ENCODE measurements at regions not wholly inside any gene's neighbourhood (a gene's known extent, or its start where the extent isn't known, plus 50 kb on each side); places are given as distances from the start of the nearest gene placed in this dataset.

DNA sequence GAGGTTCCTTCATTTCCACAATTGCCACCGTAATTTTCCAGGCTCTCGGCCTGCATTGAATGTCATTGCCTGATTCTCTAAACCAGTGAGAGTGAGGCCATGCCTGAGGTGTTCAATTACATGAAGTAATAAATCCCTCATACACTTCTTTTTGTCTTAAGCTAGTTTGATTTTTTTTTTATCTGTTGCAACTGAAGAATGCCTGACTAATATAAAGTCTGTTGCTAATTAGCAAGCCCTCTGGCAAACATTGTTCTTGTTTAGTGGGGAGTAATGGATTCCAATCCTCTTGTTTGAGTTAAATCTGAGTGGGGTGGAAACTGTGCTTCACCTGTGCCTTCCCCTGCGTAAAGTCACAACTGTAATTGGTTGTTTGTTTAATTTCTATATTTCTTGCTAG, 338.1 kb upstream of the ATP10B start:
- Histone ChIP-seq H2AFZ (ENCODE audit: low read length) (no peak overlapping the region), H2BK5ac (ENCODE audit: low read length) (no peak overlapping the region), H3K4me1 (ENCODE audit: control insufficient read depth in 2 of 2, insufficient read depth in 1 of 2, low read depth in 1 of 2, low read length in 2 of 2) (peaks cover 0 to 8% of the 10 kb centered on the region in 2 donors), H3K36me3 (replicated peaks in 1 of 2; ENCODE audit: control insufficient read depth in 2 of 2, insufficient read depth in 2 of 2, low read length in 2 of 2) (no peaks in the 10 kb centered on the region), H3K4me2 (ENCODE audit: insufficient read depth, low read length, poor library complexity, severe bottlenecking) (no peak overlapping the region), H2BK15ac (ENCODE audit: low read length) (no peak overlapping the region), H3K27me3 (ENCODE audit: control insufficient read depth in 3 of 3, insufficient read depth in 3 of 3, low read depth in 1 of 3, low read length in 3 of 3) (no peaks in the 10 kb centered on the region), H4K91ac (ENCODE audit: low read depth, low read length, poor library complexity) (no peak overlapping the region), H3K4me3 (ENCODE audit: low read length in 2 of 2) (no peak overlapping the region), H2BK120ac (ENCODE audit: low read depth, low read length) (no peak overlapping the region), H3K14ac (ENCODE audit: low read length) (no peak overlapping the region), H3K4ac (ENCODE audit: low read length) (no peak overlapping the region), H3K18ac (ENCODE audit: low read length) (no peak overlapping the region), H3K9me3 (replicated peaks in 1 of 2; ENCODE audit: control insufficient read depth in 2 of 2, insufficient read depth in 1 of 2, low read depth in 1 of 2, low read length in 2 of 2) (no peaks in the 10 kb centered on the region), H2BK12ac (ENCODE audit: low read length) (no peak overlapping the region), H3K9ac (ENCODE audit: low read depth, low read length, poor library complexity) (no peak overlapping the region), H4K8ac (ENCODE audit: low read depth, low read length) (no peak overlapping the region), H3K23ac (ENCODE audit: low read depth, low read length, poor library complexity) (no peak overlapping the region), H3K27ac (replicated peaks; ENCODE audit: low read length) (peak overlapping the region; percentile 30), H2AK5ac (ENCODE audit: low read depth, low read length) (no peak overlapping the region), H3K79me1 (ENCODE audit: low read depth, low read length) (no peaks in the 10 kb centered on the region)
- no peak for DNase-seq (ENCODE audit: low spot score)
- no CpG with 5 or more reads among the region's 3 CpGs for WGBS, 2 donors (ENCODE audit: extremely low coverage in 2 of 2, insufficient read length in 2 of 2, insufficient replicate concordance in 1 of 2)

DNA sequence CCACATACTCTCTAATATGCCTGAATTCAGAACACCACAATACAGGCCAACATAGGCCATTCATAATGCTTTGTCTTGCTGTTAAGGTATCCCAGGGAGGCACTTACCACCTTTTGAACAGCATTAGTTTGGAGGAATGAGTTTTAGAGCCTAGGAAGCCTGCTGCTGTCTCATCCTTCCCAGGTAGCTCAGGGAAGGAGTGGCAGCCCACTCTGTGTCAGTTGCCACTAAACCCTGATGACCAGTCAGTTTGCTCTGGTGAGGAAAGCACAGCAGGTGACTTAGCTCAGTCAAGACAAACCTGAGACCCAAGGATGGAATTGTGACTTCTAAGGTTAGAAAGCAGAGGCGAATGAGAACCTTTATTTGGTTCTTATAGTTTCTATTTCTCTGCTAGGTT, 337.4 kb upstream of the ATP10B start:
- H4K8ac ChIP-seq (ENCODE audit: low read depth, low read length) = no peak overlapping the region
- H2BK12ac ChIP-seq (ENCODE audit: low read length) = no peak overlapping the region
- no peak overlapping the region for H2AFZ ChIP-seq (ENCODE audit: low read length)
- H3K79me1 ChIP-seq (ENCODE audit: low read depth, low read length) = no peaks in the 10 kb centered on the region
- H2BK15ac ChIP-seq (ENCODE audit: low read length) = no peak overlapping the region
- no peak overlapping the region for H3K4me3 ChIP-seq (ENCODE audit: low read length in 2 of 2)
- no peak overlapping the region for H2BK5ac ChIP-seq (ENCODE audit: low read length)
- no CpG with 5 or more reads among the region's 1 CpG for WGBS, 2 donors (ENCODE audit: extremely low coverage in 2 of 2, insufficient read length in 2 of 2, insufficient replicate concordance in 1 of 2)
- no peaks in the 10 kb centered on the region for H3K27me3 ChIP-seq (ENCODE audit: control insufficient read depth in 3 of 3, insufficient read depth in 3 of 3, low read depth in 1 of 3, low read length in 3 of 3)
- no peak overlapping the region for H2BK120ac ChIP-seq (ENCODE audit: low read depth, low read length)
- H3K9ac ChIP-seq (ENCODE audit: low read depth, low read length, poor library complexity) = no peak overlapping the region
- DNase-seq (ENCODE audit: low spot score) = no peak
- H2AK5ac ChIP-seq (ENCODE audit: low read depth, low read length) = no peak overlapping the region
- H3K4me1 ChIP-seq (ENCODE audit: control insufficient read depth in 2 of 2, insufficient read depth in 1 of 2, low read depth in 1 of 2, low read length in 2 of 2) = peaks cover 0 to 8% of the 10 kb centered on the region in 2 donors
- H4K91ac ChIP-seq (ENCODE audit: low read depth, low read length, poor library complexity) = no peak overlapping the region
- no peaks in the 10 kb centered on the region for H3K36me3 ChIP-seq (replicated peaks in 1 of 2; ENCODE audit: control insufficient read depth in 2 of 2, insufficient read depth in 2 of 2, low read length in 2 of 2)
- H3K9me3 ChIP-seq (replicated peaks in 1 of 2; ENCODE audit: control insufficient read depth in 2 of 2, insufficient read depth in 1 of 2, low read depth in 1 of 2, low read length in 2 of 2) = no peaks in the 10 kb centered on the region
- H3K4ac ChIP-seq (ENCODE audit: low read length) = no peak overlapping the region
- no peak overlapping the region for H3K14ac ChIP-seq (ENCODE audit: low read length)
- H3K23ac ChIP-seq (ENCODE audit: low read depth, low read length, poor library complexity) = no peak overlapping the region
- H3K27ac ChIP-seq (replicated peaks; ENCODE audit: low read length) = no peak overlapping the region
- H3K4me2 ChIP-seq (ENCODE audit: insufficient read depth, low read length, poor library complexity, severe bottlenecking) = no peak overlapping the region
- peak overlapping the region; percentile 1 for H3K18ac ChIP-seq (ENCODE audit: low read length)

- Histone ChIP-seq H3K27ac (replicated peaks; ENCODE audit: low read length) (no peak overlapping the region), H3K23ac (ENCODE audit: low read depth, low read length, poor library complexity) (no peak overlapping the region), H3K9me3 (replicated peaks in 1 of 2; ENCODE audit: control insufficient read depth in 2 of 2, insufficient read depth in 1 of 2, low read depth in 1 of 2, low read length in 2 of 2) (no peaks in the 10 kb centered on the region), H4K8ac (ENCODE audit: low read depth, low read length) (no peak overlapping the region), H3K4me1 (ENCODE audit: control insufficient read depth in 2 of 2, insufficient read depth in 1 of 2, low read depth in 1 of 2, low read length in 2 of 2) (no peaks in the 10 kb centered on the region), H2AK5ac (ENCODE audit: low read depth, low read length) (no peak overlapping the region), H2BK15ac (ENCODE audit: low read length) (no peak overlapping the region), H2BK120ac (ENCODE audit: low read depth, low read length) (no peak overlapping the region), H3K4ac (ENCODE audit: low read length) (no peak overlapping the region), H3K36me3 (replicated peaks in 1 of 2; ENCODE audit: control insufficient read depth in 2 of 2, insufficient read depth in 2 of 2, low read length in 2 of 2) (no peaks in the 10 kb centered on the region), H3K4me2 (ENCODE audit: insufficient read depth, low read length, poor library complexity, severe bottlenecking) (no peak overlapping the region), H3K79me1 (ENCODE audit: low read depth, low read length) (no peaks in the 10 kb centered on the region), H3K27me3 (ENCODE audit: control insufficient read depth in 3 of 3, insufficient read depth in 3 of 3, low read depth in 1 of 3, low read length in 3 of 3) (no peaks in the 10 kb centered on the region), H3K4me3 (ENCODE audit: low read length in 2 of 2) (no peak overlapping the region), H2BK12ac (ENCODE audit: low read length) (no peak overlapping the region), H2BK5ac (ENCODE audit: low read length) (no peak overlapping the region), H2AFZ (ENCODE audit: low read length) (no peak overlapping the region), H4K91ac (ENCODE audit: low read depth, low read length, poor library complexity) (no peak overlapping the region), H3K14ac (ENCODE audit: low read length) (no peak overlapping the region), H3K9ac (ENCODE audit: low read depth, low read length, poor library complexity) (no peak overlapping the region), H3K18ac (ENCODE audit: low read length) (no peak overlapping the region)
- no peak for DNase-seq (ENCODE audit: low spot score)
Measured at GRCh38 chr5:161183559-161183958, 331.5 kb upstream of the ATP10B start.

DNA sequence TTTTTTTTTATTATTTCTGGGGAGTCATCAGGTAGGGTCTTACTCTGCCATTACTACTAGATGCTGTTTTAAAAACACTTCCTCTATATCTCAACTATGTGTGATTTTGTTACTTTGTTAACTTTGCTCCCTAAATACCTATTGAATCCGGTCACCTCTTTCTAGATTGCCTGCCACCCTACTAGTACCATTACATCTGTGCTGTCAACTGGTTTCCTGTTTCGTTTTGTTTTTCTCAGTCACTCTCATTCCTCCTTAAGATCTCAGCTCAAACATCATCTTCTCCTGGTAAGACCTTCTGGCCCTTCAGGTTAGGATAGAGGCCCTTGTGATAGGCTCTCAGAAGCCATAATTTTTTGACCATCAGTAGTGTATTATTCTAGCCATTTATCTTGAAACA, 324.2 kb upstream of the ATP10B start:
- H4K8ac ChIP-seq (ENCODE audit: low read depth, low read length) = no peak overlapping the region
- no peak overlapping the region for H2AK5ac ChIP-seq (ENCODE audit: low read depth, low read length)
- H2BK5ac ChIP-seq (ENCODE audit: low read length) = no peak overlapping the region
- H3K4ac ChIP-seq (ENCODE audit: low read length) = no peak overlapping the region
- H3K9ac ChIP-seq (ENCODE audit: low read depth, low read length, poor library complexity) = no peak overlapping the region
- H2AFZ ChIP-seq (ENCODE audit: low read length) = no peak overlapping the region
- no peaks in the 10 kb centered on the region for H3K27me3 ChIP-seq (ENCODE audit: control insufficient read depth in 3 of 3, insufficient read depth in 3 of 3, low read depth in 1 of 3, low read length in 3 of 3)
- H2BK12ac ChIP-seq (ENCODE audit: low read length) = no peak overlapping the region
- H3K4me3 ChIP-seq (ENCODE audit: low read length in 2 of 2) = no peak overlapping the region
- H3K4me2 ChIP-seq (ENCODE audit: insufficient read depth, low read length, poor library complexity, severe bottlenecking) = no peak overlapping the region
- H3K23ac ChIP-seq (ENCODE audit: low read depth, low read length, poor library complexity) = no peak overlapping the region
- no peak overlapping the region for H3K14ac ChIP-seq (ENCODE audit: low read length)
- H3K36me3 ChIP-seq (replicated peaks in 1 of 2; ENCODE audit: control insufficient read depth in 2 of 2, insufficient read depth in 2 of 2, low read length in 2 of 2) = no peaks in the 10 kb centered on the region
- no peak overlapping the region for H4K91ac ChIP-seq (ENCODE audit: low read depth, low read length, poor library complexity)
- no peak for DNase-seq (ENCODE audit: low spot score)
- H3K4me1 ChIP-seq (ENCODE audit: control insufficient read depth in 2 of 2, insufficient read depth in 1 of 2, low read depth in 1 of 2, low read length in 2 of 2) = no peaks in the 10 kb centered on the region
- H2BK120ac ChIP-seq (ENCODE audit: low read depth, low read length) = no peak overlapping the region
- H3K18ac ChIP-seq (ENCODE audit: low read length) = no peak overlapping the region
- no peaks in the 10 kb centered on the region for H3K9me3 ChIP-seq (replicated peaks in 1 of 2; ENCODE audit: control insufficient read depth in 2 of 2, insufficient read depth in 1 of 2, low read depth in 1 of 2, low read length in 2 of 2)
- WGBS, 2 donors (ENCODE audit: extremely low coverage in 2 of 2, insufficient read length in 2 of 2, insufficient replicate concordance in 1 of 2) = no CpG with 5 or more reads among the region's 2 CpGs
- no peak overlapping the region for H2BK15ac ChIP-seq (ENCODE audit: low read length)
- no peaks in the 10 kb centered on the region for H3K79me1 ChIP-seq (ENCODE audit: low read depth, low read length)
- no peak overlapping the region for H3K27ac ChIP-seq (replicated peaks; ENCODE audit: low read length)
